Endothelial cell of umbilical vein (primary cell): ENCODE measurements at regions not wholly inside any gene's neighbourhood (a gene's known extent, or its start where the extent isn't known, plus 50 kb on each side); places are given as distances from the start of the nearest gene placed in this dataset.

Source experiments
- CTCF ChIP-seq, 2 donors: IDR thresholded peaks; 1 replicate in 1 of 2; 2 replicates in 1 of 2; pipeline ENCODE4 v1.5.1; 2011; ENCODE audit warnings: low read length in 2 of 2, mild to moderate bottlenecking in 2 of 2, moderate library complexity in 2 of 2, control low read depth in 1 of 2, inconsistent platforms in 1 of 2, low read depth in 1 of 2; ENCODE audit not compliant: insufficient read depth in 1 of 2; ENCODE audit errors: extremely low read depth in 1 of 2
- EZH2 ChIP-seq: IDR thresholded peaks from 2 replicates; pipeline ENCODE4 v1.6.1; 2012; ENCODE audit warnings: borderline replicate concordance, low read depth, mild to moderate bottlenecking, moderate library complexity, low read length, inconsistent platforms; ENCODE audit not compliant: severe bottlenecking
- FOS ChIP-seq: IDR thresholded peaks from 2 replicates; pipeline ENCODE4 v1.6.1; 2011; ENCODE audit warnings: mild to moderate bottlenecking, low read length, moderate library complexity, borderline replicate concordance; ENCODE audit not compliant: insufficient read depth
- GATA2 ChIP-seq: IDR thresholded peaks from 2 replicates; pipeline ENCODE4 v1.7.0; 2011; ENCODE audit warnings: low read depth, mild to moderate bottlenecking, moderate library complexity, mixed read lengths, low read length; ENCODE audit not compliant: insufficient read length, insufficient read depth
- JUN ChIP-seq: IDR thresholded peaks from 2 replicates; pipeline ENCODE4 v1.6.1; 2011; ENCODE audit warnings: borderline replicate concordance, low read depth; ENCODE audit not compliant: insufficient read length, insufficient read depth
- MAX ChIP-seq: IDR thresholded peaks from 2 replicates; pipeline ENCODE4 v1.6.1; 2011; ENCODE audit not compliant: insufficient read depth, insufficient read length
- MYC ChIP-seq: IDR thresholded peaks from one replicate; pipeline ENCODE4 v1.6.1; 2011; ENCODE audit warnings: mild to moderate bottlenecking, low read depth, low read length
- POLR2A ChIP-seq: IDR thresholded peaks from 2 replicates; pipeline ENCODE4 v1.6.1; 2012; ENCODE audit warnings: low read depth, mild to moderate bottlenecking, control low read depth, low read length
- POLR2AphosphoS5 ChIP-seq: IDR thresholded peaks from 2 replicates; pipeline ENCODE4 v1.6.1; 2012; ENCODE audit warnings: low read depth, mild to moderate bottlenecking, control low read depth, low read length, moderate library complexity; ENCODE audit not compliant: insufficient read depth

- no peak for TF ChIP-seq CTCF (IDR thresholded peaks at IDR 0.05; ENCODE audit: extremely low read depth in 1 of 2, insufficient read depth in 1 of 2, low read depth in 1 of 2, low read length in 2 of 2)
- no peak for TF ChIP-seq POLR2AphosphoS5
- no peak for TF ChIP-seq EZH2
- TF ChIP-seq FOS: no peak
- TF ChIP-seq POLR2A: no peak
- TF ChIP-seq MAX: no peak
- TF ChIP-seq MYC: no peak
- TF ChIP-seq GATA2: no peak
- no peak for TF ChIP-seq JUN
Observed at GRCh38 chr7:85583131-85583953, 396.5 kb upstream of the SEMA3D start.
